OCI-LY3 (cell line): ENCODE measurements at regions not wholly inside any gene's neighbourhood (a gene's known extent, or its start where the extent isn't known, plus 50 kb on each side); places are given as distances from the start of the nearest gene placed in this dataset.
"Not testable (repeated sequence)": the region's sequence is repeated elsewhere in the genome, so short reads cannot be mapped to it uniquely, and the experiment has no call there.

Experiments
- H2AFZ ChIP-seq: fragments of 200-600, 300-600 bp; shearing (Covaris generic); 2 replicates; pipeline ENCODE4 v1.6.0; 2014; ENCODE audit warnings: antibody characterized with exemption, low read depth, low read length
- H3K27ac ChIP-seq: fragments of 200-600, 300-600 bp; sonication (generic); 2 replicates; pipeline ENCODE4 v1.5.1; 2014; ENCODE audit warnings: mild to moderate bottlenecking, low read length, moderate library complexity, mixed read lengths
- H3K27me3 ChIP-seq: fragments of 200-600, 300-600 bp; sonication (generic); 2 replicates; pipeline ENCODE4 v1.6.1; 2014; ENCODE audit warnings: low read depth, low read length, mixed read lengths
- H3K36me3 ChIP-seq: fragments of 200-600, 300-600 bp; sonication (generic); replicated peaks from 2 replicates; pipeline ENCODE3; 2014; ENCODE audit warnings: low read depth, low read length, mixed read lengths
- H3K4me1 ChIP-seq: fragments of 300-600, 200-600 bp; sonication (generic); 2 replicates; pipeline ENCODE4 v1.6.1; 2014; ENCODE audit warnings: low read length, mixed read lengths
- H3K4me2 ChIP-seq: fragments of 200-600, 300-600 bp; sonication (generic); 2 replicates; pipeline ENCODE4 v1.6.1; 2014; ENCODE audit warnings: low read length, mixed read lengths
- H3K4me3 ChIP-seq: fragments of 300-600, 200-600 bp; sonication (generic); 2 replicates; pipeline ENCODE4 v1.5.1; 2014; ENCODE audit warnings: antibody characterized with exemption, mild to moderate bottlenecking, low read length, moderate library complexity
- H3K79me2 ChIP-seq: fragments of 300-600, 200-600 bp; shearing (Covaris generic); 2 replicates; pipeline ENCODE4 v1.6.1; 2014; ENCODE audit warnings: mild to moderate bottlenecking, low read length, mixed read lengths
- H3K9ac ChIP-seq: fragments of 300-600, 200-600 bp; shearing (Covaris generic); 2 replicates; pipeline ENCODE4 v1.6.0; 2014; ENCODE audit warnings: mild to moderate bottlenecking, low read length, moderate library complexity
- H3K9me3 ChIP-seq: fragments of 200-600, 300-600 bp; shearing (Covaris generic); 2 replicates; pipeline ENCODE4 v1.6.1; 2014; ENCODE audit warnings: low read length, mixed read lengths; ENCODE audit not compliant: insufficient read depth
- H4K20me1 ChIP-seq: fragments of 200-600, 300-600 bp; sonication (generic); 2 replicates; pipeline ENCODE4 v1.6.1; 2016; ENCODE audit warnings: low read length, mixed read lengths; ENCODE audit not compliant: insufficient read depth
- EZH2phosphoT487 ChIP-seq: fragments of 200-600 bp; shearing (Covaris generic); IDR thresholded peaks from 2 replicates; pipeline ENCODE4 v1.6.1; 2018; ENCODE audit warnings: antibody characterized with exemption, mixed run types, low read depth
- TF ChIP-seq, protein P1 (sequence below): fragments of 200-600, 300-600 bp; sonication (generic); IDR thresholded peaks from 2 replicates; pipeline ENCODE4 v1.5.1; 2014; ENCODE audit warnings: antibody characterized with exemption, low read length, low read depth

DNA sequence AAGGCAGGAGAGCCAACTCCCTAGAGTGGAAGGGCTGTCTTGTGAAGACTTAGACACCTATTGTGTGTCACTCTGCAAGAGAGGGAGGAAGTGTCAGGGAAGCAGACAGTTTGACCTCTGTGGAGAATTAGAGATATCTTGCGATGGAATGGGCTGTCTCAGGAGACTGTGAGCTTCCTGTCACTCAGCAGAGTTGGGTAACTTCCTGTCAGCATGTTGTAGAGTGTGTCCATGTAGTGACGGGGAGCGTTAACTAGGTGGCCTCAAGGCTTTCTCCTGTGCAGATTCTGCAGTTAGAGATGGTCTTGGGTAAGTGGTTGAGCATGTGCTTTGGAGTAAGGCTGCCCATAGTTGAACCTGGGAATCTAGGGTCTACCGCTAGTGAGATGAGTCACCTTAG is 136.5 kb downstream of the KIF4B start:
- no peaks in the 10 kb centered on the region for H3K27me3 ChIP-seq
- TF ChIP-seq EZH2phosphoT487 = no peak
- TF ChIP-seq, protein P1, sequence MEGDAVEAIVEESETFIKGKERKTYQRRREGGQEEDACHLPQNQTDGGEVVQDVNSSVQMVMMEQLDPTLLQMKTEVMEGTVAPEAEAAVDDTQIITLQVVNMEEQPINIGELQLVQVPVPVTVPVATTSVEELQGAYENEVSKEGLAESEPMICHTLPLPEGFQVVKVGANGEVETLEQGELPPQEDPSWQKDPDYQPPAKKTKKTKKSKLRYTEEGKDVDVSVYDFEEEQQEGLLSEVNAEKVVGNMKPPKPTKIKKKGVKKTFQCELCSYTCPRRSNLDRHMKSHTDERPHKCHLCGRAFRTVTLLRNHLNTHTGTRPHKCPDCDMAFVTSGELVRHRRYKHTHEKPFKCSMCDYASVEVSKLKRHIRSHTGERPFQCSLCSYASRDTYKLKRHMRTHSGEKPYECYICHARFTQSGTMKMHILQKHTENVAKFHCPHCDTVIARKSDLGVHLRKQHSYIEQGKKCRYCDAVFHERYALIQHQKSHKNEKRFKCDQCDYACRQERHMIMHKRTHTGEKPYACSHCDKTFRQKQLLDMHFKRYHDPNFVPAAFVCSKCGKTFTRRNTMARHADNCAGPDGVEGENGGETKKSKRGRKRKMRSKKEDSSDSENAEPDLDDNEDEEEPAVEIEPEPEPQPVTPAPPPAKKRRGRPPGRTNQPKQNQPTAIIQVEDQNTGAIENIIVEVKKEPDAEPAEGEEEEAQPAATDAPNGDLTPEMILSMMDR = no peak
- no peaks in the 10 kb centered on the region for H3K9me3 ChIP-seq
- H3K4me1 ChIP-seq = peaks cover 34% of the 10 kb centered on the region
- H3K36me3 ChIP-seq = no peaks in the 10 kb centered on the region
- no peak overlapping the region for H3K4me2 ChIP-seq
- no peaks in the 10 kb centered on the region for H4K20me1 ChIP-seq
- no peak overlapping the region for H3K4me3 ChIP-seq
- no peak overlapping the region for H3K27ac ChIP-seq
- H3K9ac ChIP-seq = no peak overlapping the region
- H3K79me2 ChIP-seq = no peaks in the 10 kb centered on the region
- H2AFZ ChIP-seq = no peak overlapping the region

DNA sequence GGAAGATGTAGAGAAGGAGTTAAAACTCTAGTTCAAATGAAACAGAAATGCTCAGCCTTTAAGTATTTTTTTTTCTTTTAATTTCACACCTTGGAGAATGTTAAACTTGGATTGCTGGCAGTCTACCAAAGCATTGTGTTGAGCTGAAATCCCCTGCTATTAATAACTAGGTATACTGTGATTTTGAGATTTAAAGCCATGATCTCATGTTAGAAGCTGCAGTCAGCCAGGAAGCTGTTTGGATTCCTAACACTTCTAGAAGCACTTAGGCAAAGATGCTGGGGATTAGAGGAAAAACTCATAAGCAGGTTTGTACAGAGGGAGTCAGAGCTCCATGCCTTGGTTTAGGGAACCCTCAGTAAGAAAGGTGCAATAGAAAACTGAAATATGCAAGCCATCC is 141.4 kb downstream of the KIF4B start:
- Histone ChIP-seq H4K20me1 (no peaks in the 10 kb centered on the region), H3K79me2 (no peaks in the 10 kb centered on the region)
- TF ChIP-seq, protein P1 = no peak
- no peak for TF ChIP-seq EZH2phosphoT487

DNA sequence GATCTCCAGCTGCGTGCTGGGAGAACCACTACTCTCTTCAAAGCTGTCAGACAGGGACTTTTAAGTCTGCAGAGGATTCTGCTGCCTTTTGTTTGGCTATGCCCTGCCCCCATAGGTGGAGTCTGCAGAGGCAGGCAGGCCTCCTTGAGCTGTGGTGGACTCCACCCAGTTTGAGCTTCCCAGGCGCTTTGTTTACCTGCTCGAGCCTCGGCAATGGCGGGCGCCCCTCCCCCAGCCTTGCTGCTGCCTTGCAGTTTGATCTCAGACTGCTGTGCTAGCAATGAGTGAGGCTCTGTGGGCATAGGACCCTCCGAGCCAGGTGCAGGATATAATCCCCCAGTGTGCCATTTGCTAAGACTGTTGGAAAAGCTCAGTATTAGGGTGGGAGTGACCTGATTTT is 149.5 kb downstream of the KIF4B start:
- not testable (repeated sequence) for H3K79me2 ChIP-seq, H3K27me3 ChIP-seq, H3K4me1 ChIP-seq, H2AFZ ChIP-seq, H3K36me3 ChIP-seq, H3K4me3 ChIP-seq, H3K9me3 ChIP-seq, H4K20me1 ChIP-seq, H3K27ac ChIP-seq, H3K9ac ChIP-seq, H3K4me2 ChIP-seq

More for the DNA sequence above, 141.4 kb downstream of the KIF4B start:
- H3K4me1 ChIP-seq = no peaks in the 10 kb centered on the region
- H2AFZ ChIP-seq = no peak overlapping the region
- H3K27me3 ChIP-seq = no peaks in the 10 kb centered on the region
- H3K9me3 ChIP-seq = no peaks in the 10 kb centered on the region
- H3K27ac ChIP-seq = no peak overlapping the region
- H3K4me3 ChIP-seq = no peak overlapping the region
- H3K9ac ChIP-seq = no peak overlapping the region
- H3K36me3 ChIP-seq = no peaks in the 10 kb centered on the region
- no peak overlapping the region for H3K4me2 ChIP-seq

DNA sequence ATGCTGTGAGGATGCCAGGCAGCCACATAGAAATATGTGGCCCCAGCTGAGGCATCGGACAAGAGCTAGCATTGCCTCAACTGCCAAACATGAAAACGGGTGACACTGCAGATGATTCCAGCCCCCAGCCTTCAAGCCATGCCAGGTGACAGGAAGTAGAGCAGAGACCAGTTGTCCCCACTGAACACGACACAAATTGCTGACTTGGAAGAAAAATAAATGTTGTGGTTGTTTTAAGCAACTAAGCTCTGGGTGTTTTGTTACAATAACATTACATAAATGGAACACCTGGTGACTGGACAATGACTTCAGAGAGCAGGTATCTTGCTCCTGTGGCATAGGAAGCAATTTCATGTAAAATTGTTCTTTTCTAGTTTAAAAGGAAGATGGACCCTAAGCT is 154.2 kb downstream of the KIF4B start:
- Histone ChIP-seq H4K20me1 (no peaks in the 10 kb centered on the region), H3K4me2 (no peak overlapping the region), H3K9me3 (no peaks in the 10 kb centered on the region), H3K9ac (no peak overlapping the region), H3K27ac (no peak overlapping the region), H3K4me1 (no peaks in the 10 kb centered on the region), H3K79me2 (no peaks in the 10 kb centered on the region), H3K36me3 (no peaks in the 10 kb centered on the region), H3K4me3 (no peak overlapping the region), H2AFZ (no peak overlapping the region), H3K27me3 (no peaks in the 10 kb centered on the region)
- TF ChIP-seq, protein P1 = no peak
- TF ChIP-seq EZH2phosphoT487 = no peak

DNA sequence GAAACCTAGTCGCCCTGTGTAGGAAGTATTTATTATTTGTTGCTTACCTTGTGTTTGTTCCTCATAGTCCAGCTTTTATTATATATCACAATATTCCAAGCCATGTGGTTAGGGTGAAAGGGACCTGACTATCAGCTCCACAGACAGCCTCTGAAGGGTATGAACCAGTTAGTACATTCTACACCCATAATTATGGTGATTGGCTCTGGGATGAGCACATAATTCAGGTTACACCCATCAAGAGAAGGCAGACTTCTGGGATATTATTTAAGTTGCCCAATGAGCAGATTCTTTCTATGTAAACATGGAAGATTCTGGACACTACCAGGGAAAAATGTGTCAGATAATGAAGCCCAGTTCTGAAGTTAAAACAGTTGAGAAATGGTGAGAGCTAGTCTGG is 168.0 kb downstream of the KIF4B start:
- no peaks in the 10 kb centered on the region for H3K4me1 ChIP-seq

More for the DNA sequence above, 168.0 kb downstream of the KIF4B start:
- no peak overlapping the region for H3K4me2 ChIP-seq
- no peak overlapping the region for H3K9ac ChIP-seq
- no peaks in the 10 kb centered on the region for H3K79me2 ChIP-seq
- H3K27me3 ChIP-seq = no peaks in the 10 kb centered on the region
- no peaks in the 10 kb centered on the region for H4K20me1 ChIP-seq
- H3K4me3 ChIP-seq = no peak overlapping the region
- H3K36me3 ChIP-seq = no peaks in the 10 kb centered on the region
- TF ChIP-seq EZH2phosphoT487 = no peak
- TF ChIP-seq, protein P1 = no peak
- no peak overlapping the region for H3K27ac ChIP-seq
- no peaks in the 10 kb centered on the region for H3K9me3 ChIP-seq
- no peak overlapping the region for H2AFZ ChIP-seq
